Peyer's patch (tissue), 4 donors: ENCODE measurements at regions not wholly inside any gene's neighbourhood (a gene's known extent, or its start where the extent isn't known, plus 50 kb on each side); places are given as distances from the start of the nearest gene placed in this dataset.

ENCODE experiments used
- CTCF ChIP-seq, 6 experiments: fragments of 450-650 bp in 4 of 6; fragments of 200-600 bp in 2 of 6; sonication (generic) in 1 of 6; IDR thresholded peaks; one replicate each; pipeline ENCODE4 v1.5.1; 2017 to 2019; ENCODE audit warnings: antibody characterized with exemption in 6 of 6, mild to moderate bottlenecking in 3 of 6, moderate library complexity in 1 of 6
- POLR2A ChIP-seq, 2 donors: fragments of 450-650 bp; IDR thresholded peaks; one replicate each; pipeline ENCODE4 v1.5.1; 2017; ENCODE audit warnings: antibody characterized with exemption in 2 of 2, mild to moderate bottlenecking in 2 of 2, moderate library complexity in 2 of 2

- TF ChIP-seq CTCF (IDR thresholded peaks at IDR 0.05), result no peak
- no peak for TF ChIP-seq POLR2A (IDR thresholded peaks at IDR 0.05)
Measured at GRCh38 chr21:15308333-15308732, 243.5 kb upstream of the NRIP1 start.
